ENCODE measurements at regions not wholly inside any gene's neighbourhood (a gene's known extent, or its start where the extent isn't known, plus 50 kb on each side); places are given as distances from the start of the nearest gene placed in this dataset.

DNA sequence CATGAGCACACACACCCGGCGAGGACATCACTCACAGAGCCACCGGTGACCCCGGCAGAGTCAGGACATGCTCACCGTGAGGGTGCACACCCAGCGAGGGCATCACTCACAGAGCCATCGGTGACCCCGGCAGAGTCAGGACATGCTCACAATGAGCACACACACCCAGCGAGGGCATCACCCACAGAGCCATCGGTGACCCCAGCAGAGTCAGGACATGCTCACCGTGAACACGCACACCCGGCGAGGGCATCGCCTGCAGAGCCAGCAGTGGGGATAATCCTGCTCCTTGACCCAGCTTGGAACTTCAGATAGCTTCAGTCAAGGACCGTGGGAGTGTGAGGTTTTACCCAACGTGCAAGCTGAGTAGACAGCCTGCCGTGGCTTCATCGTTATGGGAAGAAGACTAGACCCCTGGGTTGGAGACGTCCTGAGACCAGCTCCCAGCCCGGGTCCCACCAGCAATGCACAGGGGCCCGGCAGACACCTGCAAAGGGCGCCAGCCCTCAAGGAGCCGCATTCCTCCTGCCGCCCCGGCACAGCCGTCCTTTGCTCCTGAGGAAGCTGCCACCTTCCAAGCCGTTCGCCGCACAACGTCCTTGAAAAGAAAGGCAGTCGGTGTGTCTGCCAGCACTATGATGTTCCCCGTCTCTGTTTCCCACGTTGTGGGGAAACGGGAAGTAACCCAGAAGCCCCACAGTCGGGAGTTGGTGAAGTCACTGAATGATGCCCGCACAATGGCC, 192.3 kb downstream of the DLL1 start:
- Histone ChIP-seq H3K27ac (no peak overlapping the region), H3K4me1 (no peaks in the 10 kb centered on the region), H3K9me3 (no peaks in the 10 kb centered on the region), H3K4me3 (no peak overlapping the region), H3K36me3 (no peaks in the 10 kb centered on the region), H3K27me3 (no peaks in the 10 kb centered on the region)
- DNase-seq (peak; percentile 14 to 57), ATAC-seq (ENCODE audit: low FRiP score in 2 of 2) (no peak)
- TF ChIP-seq EP300 (IDR thresholded peaks at IDR 0.05) (no peak), POLR2AphosphoS5 (IDR thresholded peaks at IDR 0.05) (no peak), POLR2A (IDR thresholded peaks at IDR 0.05) (no peak)
- TF ChIP-seq, protein P1, sequence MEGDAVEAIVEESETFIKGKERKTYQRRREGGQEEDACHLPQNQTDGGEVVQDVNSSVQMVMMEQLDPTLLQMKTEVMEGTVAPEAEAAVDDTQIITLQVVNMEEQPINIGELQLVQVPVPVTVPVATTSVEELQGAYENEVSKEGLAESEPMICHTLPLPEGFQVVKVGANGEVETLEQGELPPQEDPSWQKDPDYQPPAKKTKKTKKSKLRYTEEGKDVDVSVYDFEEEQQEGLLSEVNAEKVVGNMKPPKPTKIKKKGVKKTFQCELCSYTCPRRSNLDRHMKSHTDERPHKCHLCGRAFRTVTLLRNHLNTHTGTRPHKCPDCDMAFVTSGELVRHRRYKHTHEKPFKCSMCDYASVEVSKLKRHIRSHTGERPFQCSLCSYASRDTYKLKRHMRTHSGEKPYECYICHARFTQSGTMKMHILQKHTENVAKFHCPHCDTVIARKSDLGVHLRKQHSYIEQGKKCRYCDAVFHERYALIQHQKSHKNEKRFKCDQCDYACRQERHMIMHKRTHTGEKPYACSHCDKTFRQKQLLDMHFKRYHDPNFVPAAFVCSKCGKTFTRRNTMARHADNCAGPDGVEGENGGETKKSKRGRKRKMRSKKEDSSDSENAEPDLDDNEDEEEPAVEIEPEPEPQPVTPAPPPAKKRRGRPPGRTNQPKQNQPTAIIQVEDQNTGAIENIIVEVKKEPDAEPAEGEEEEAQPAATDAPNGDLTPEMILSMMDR (IDR thresholded peaks at IDR 0.05), result no peak
- WGBS, 2 donors, result 86 to 90% methylated on average over 24 to 37 of the region's 37 CpGs

DNA sequence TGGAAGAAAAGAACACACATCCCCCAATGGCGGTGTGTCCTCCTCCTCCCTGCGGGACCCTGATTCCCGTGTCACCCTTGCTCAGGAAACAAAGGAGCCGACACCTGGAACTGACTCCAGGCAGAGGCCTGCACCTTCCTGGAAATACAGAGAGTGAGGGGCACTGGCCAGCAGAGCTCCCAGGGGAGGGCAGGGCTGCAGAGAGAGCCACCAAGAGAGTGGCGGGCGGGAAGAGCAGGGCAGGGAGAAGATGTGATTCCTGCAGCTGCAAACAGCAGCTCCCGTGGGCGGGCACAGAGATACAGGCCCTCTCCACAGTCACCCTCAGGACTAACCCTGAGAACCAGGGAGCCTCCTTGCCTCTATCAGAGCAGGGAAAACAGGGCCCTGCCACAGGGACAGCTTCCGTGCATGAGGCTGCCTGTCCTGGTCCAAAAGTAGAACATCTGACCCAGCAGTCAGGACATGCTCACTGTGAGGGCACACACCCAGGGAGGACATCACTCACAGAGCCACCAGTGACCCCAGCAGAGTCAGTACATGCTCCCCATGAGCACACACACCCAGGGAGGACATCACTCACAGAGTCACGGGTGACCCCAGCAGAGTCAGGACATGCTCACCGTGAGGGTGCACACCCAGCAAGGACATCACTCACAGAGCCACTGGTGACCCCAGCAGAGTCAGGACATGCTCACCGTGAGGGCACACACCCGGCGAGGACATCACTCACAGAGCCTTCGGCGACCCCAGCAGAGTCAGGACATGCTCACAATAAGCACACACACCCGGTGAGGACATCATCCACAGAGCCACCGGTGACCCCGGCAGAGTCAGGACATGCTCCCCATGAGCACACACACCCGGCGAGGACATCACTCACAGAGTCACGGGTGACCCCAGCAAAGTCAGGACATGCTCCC, 193.1 kb downstream of the DLL1 start:
- TF ChIP-seq POLR2A (IDR thresholded peaks at IDR 0.05) (no peak), POLR2AphosphoS5 (IDR thresholded peaks at IDR 0.05) (no peak), EP300 (IDR thresholded peaks at IDR 0.05) (no peak)
- TF ChIP-seq, protein P1 (IDR thresholded peaks at IDR 0.05), result no peak
- DNase-seq, result peak in 1 of 2 donors; percentile 44

DNA sequence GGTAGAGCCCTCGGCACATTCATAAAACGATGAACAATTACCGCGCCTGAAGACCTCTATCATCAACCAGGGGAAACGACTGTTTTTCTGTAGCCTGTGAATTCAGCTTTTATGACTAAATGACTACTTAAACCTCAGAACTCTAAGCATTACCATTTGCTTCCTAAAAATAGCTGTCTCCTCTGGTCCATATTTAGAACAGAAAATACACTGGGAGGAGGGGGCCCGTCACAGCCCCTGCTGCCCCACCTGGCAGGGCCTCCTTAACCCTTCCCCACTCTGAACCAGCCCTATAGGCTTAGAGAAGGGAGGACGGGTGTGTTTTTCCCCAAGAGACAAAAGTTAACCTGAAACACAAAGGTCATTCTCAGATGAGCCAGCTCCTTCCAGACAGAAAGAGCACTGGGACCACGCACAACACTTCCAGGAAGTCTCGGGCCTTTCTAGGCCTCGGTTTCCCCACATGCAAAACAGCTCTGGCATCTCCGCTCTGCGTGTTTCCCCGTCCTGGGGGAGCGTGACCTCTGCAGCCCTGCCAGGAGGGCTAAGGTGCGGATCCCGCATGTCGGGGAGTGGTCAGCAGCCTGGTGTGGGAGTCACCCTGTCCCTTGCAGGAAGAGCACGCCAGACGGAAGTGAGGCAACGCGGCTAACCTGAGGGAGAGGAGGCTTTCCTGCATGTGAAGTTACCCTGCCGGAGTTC, 193.9 kb downstream of the DLL1 start:
- TF ChIP-seq EP300 (IDR thresholded peaks at IDR 0.05) (no peak), POLR2A (IDR thresholded peaks at IDR 0.05) (no peak), POLR2AphosphoS5 (IDR thresholded peaks at IDR 0.05) (no peak)
- TF ChIP-seq, protein P1 (IDR thresholded peaks at IDR 0.05), result no peak
- Histone ChIP-seq H3K9me3 (no peaks in the 10 kb centered on the region), H3K36me3 (no peaks in the 10 kb centered on the region), H3K4me3 (no peak overlapping the region), H3K27me3 (no peaks in the 10 kb centered on the region), H3K4me1 (no peaks in the 10 kb centered on the region), H3K27ac (no peak overlapping the region)
- 75 to 77% methylated on average over 22 of the region's 22 CpGs for WGBS, 2 donors
- DNase-seq, result peak; percentile 18 to 42
- ATAC-seq (ENCODE audit: low FRiP score in 2 of 2), result no peak

More for the DNA sequence above, 193.1 kb downstream of the DLL1 start:
- Histone ChIP-seq H3K36me3 (no peaks in the 10 kb centered on the region), H3K9me3 (no peaks in the 10 kb centered on the region), H3K27ac (no peak overlapping the region), H3K27me3 (no peaks in the 10 kb centered on the region), H3K4me3 (no peak overlapping the region), H3K4me1 (no peaks in the 10 kb centered on the region)
- 81 to 85% methylated on average over 8 to 21 of the region's 22 CpGs for WGBS, 2 donors
- ATAC-seq (ENCODE audit: low FRiP score in 2 of 2), result no peak

DNA sequence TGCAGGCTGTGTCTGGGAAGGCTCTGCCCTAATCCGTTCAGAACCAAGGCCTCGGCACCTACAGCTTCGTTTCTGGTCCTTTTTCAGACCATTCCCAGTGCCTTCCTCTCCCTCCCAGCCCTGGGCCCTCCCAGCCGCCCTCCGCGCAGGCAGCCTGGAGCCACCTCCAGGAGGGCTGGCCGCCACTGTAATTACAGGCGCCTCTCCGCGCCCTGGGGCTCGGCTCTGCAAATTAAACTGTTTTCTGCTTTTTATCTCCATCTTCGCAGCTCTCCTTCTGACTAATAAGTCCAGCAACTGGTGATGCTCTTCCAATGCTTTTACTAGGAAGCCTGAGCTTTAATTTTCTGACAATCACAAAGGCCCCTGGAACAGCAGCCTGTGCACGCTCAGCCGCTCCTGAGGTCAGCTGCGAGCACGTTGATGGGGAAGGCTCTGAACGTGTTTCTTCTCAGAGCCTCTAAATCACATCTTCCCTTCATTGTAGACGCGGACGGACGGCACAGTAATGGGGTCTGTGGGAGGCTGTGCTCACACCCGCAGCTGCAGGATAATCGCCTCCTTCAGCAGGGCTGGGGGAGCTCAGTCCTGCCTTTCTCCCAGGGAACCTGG, 194.6 kb downstream of the DLL1 start:
- Histone ChIP-seq H3K27me3 (no peaks in the 10 kb centered on the region), H3K36me3 (no peaks in the 10 kb centered on the region), H3K4me1 (no peaks in the 10 kb centered on the region), H3K27ac (no peak overlapping the region), H3K4me3 (no peak overlapping the region), H3K9me3 (no peaks in the 10 kb centered on the region)
- WGBS, 2 donors, result 79 to 84% methylated on average over 22 to 23 of the region's 23 CpGs
- ATAC-seq (ENCODE audit: low FRiP score in 2 of 2), result no peak
- TF ChIP-seq POLR2AphosphoS5 (IDR thresholded peaks at IDR 0.05), result no peak
- no peak for TF ChIP-seq POLR2A (IDR thresholded peaks at IDR 0.05)
- TF ChIP-seq, protein P1 (IDR thresholded peaks at IDR 0.05), result no peak
- TF ChIP-seq EP300 (IDR thresholded peaks at IDR 0.05), result no peak
- DNase-seq, result peak in 1 of 2 donors; percentile 61

Measured in upper lobe of left lung (tissue), 6 donors.